Epithelial cell of esophagus (primary cell): ENCODE measurements at regions not wholly inside any gene's neighbourhood (a gene's known extent, or its start where the extent isn't known, plus 50 kb on each side); places are given as distances from the start of the nearest gene placed in this dataset.

ENCODE experiments used
- DNase-seq: peaks from one replicate; pipeline ENCODE4 v3.0.0; 2010; ENCODE audit warnings: low read depth
- H3K4me3 ChIP-seq: 2 replicates; pipeline ENCODE4 v1.5.1; 2011; ENCODE audit warnings: mild to moderate bottlenecking, low read length, control low read depth
- CTCF ChIP-seq: IDR thresholded peaks from 2 replicates; pipeline ENCODE4 v1.5.1; 2011; ENCODE audit warnings: low read depth, mild to moderate bottlenecking, low read length, control low read depth, inconsistent platforms; ENCODE audit not compliant: insufficient read depth; ENCODE audit errors: missing control alignments

DNA sequence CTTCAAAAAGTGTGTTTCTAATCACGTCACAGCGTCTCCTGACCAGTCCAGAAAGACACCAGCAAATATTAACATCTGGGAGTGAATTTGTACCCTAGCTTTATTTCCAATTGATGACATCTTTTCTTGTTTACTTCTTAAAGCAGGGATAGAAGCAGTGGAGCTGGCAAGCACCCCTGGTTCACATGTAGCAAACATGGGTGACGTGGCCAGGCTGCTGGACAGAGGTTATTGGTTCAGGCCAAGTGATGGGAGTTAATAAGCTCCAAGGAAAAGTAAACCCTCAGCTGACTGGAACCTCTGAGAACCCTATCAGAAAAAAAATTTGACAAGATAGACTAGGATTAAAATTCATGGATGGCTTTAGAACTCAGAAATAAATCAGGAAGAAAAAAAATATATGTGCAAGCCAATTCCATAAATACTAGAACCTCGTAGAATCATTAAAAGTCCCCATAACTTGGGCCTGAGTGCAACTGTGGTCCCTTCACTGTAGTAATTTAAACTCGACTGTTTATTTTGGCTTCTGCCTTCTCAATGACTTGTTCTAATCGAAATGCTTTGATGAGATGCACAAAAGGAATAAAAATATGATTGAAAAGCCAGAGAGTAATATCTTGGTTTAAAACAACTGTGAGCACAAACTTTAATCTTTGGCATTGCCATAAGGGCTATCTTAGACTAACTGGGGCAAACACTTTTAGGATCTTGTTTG lies 121.5 kb upstream of the CTAGE1 start:
- no peak for TF ChIP-seq CTCF
- H3K4me3 ChIP-seq: no peak overlapping the region
- DNase-seq: no peak

GRCh38 chr18:22541232-22541631 lies 123.5 kb upstream of the CTAGE1 start:
- TF ChIP-seq CTCF: no peak
- DNase-seq: no peak
- no peak overlapping the region for H3K4me3 ChIP-seq

GRCh38 chr18:22542406-22542835 lies 124.7 kb upstream of the CTAGE1 start:
- no peak overlapping the region for H3K4me3 ChIP-seq
- no peak for TF ChIP-seq CTCF
- DNase-seq: peak; percentile 53

DNA sequence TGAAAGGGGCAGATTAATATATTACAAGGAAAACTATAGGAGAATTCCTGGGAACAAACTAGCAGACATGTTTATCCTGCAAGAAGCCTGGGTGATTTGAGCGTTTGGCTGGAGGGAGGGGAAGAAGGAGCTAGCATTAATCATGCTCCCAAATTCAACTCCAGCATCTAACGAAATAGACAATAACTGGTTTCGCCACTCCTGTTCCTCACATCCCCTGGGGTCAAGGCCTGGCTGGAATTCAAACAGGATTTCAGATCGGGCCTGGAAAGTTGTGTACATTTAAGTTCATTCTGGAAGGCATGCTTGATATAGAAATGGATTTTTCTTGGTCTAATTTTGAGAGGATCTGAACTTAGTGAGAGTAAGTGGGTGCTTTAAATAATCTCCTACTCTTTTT lies 126.1 kb upstream of the CTAGE1 start:
- DNase-seq: peak; percentile 68
- no peak overlapping the region for H3K4me3 ChIP-seq
- no peak for TF ChIP-seq CTCF

GRCh38 chr18:22544626-22545025 lies 126.9 kb upstream of the CTAGE1 start:
- no peak overlapping the region for H3K4me3 ChIP-seq
- no peak for TF ChIP-seq CTCF
- no peak for DNase-seq

GRCh38 chr18:22545066-22545760 lies 127.5 kb upstream of the CTAGE1 start:
- DNase-seq: no peak
- no peak overlapping the region for H3K4me3 ChIP-seq
- TF ChIP-seq CTCF: no peak

- no peak for TF ChIP-seq CTCF
- DNase-seq: no peak
- H3K4me3 ChIP-seq: no peak overlapping the region
Measured at GRCh38 chr18:22546905-22547570, 129.3 kb upstream of the CTAGE1 start.
